GM12878 (cell line): ENCODE measurements at regions not wholly inside any gene's neighbourhood (a gene's known extent, or its start where the extent isn't known, plus 50 kb on each side); places are given as distances from the start of the nearest gene placed in this dataset.

Experiments
- ATAC-seq: fragments of 200-7000 bp; cut with Tn5 transposase; 3 replicates; pipeline ENCODE4 v1.9.1; 2020; ENCODE audit warnings: mild to moderate bottlenecking, moderate library complexity
- BruUV-seq: library from RNA; stranded (reverse); fragments of 400-500 nt; replicated peaks from 2 replicates; lab custom pipeline; 2021; lab: Mats Ljungman, UMichigan
- CTCF ChIA-PET: fragments of 300-600 bp; sonication (Branson Sonifier 250); formaldehyde crosslinking; extraction: SDS; loops from one replicate; lab custom pipeline; 2021; ENCODE audit warnings: inconsistent platforms; lab: Yijun Ruan, JAX
- POLR2A ChIA-PET: fragments of 350-600 bp; formaldehyde crosslinking; extraction: SDS; loops from one replicate; lab custom pipeline; 2021; ENCODE audit warnings: inconsistent platforms; lab: Charles Lee
- RAD21 ChIA-PET: fragments of 300-600 bp; sonication (Branson Sonifier 250); formaldehyde crosslinking; loops from one replicate; lab custom pipeline; 2023; ENCODE audit warnings: antibody characterized with exemption; ENCODE audit not compliant: unreplicated experiment; lab: Charles Lee
- SMC1A ChIA-PET: fragments of 300-600 bp; sonication (Branson Sonifier 250); formaldehyde crosslinking; loops from one replicate; lab custom pipeline; 2023; ENCODE audit not compliant: unreplicated experiment, uncharacterized antibody; lab: Charles Lee
- DNase-seq: peaks from one replicate; pipeline ENCODE4 v3.0.0-alpha.2; 2011; ENCODE audit warnings: low read depth, low spot score
- FAIRE-seq: peaks from 3 replicates; lab custom pipeline; 2011; peaks lifted over from hg19 to GRCh38; lab: Jason Lieb, UNC
- H2AFZ ChIP-seq: 2 replicates; pipeline ENCODE4 v1.6.0; 2011; ENCODE audit warnings: low read depth, low read length, control low read depth; ENCODE audit not compliant: control insufficient read depth
- H3K27ac ChIP-seq: 2 replicates; pipeline ENCODE4 v1.5.1; 2011; ENCODE audit warnings: control low read depth; ENCODE audit not compliant: control insufficient read depth, insufficient read depth
- H3K27me3 ChIP-seq, 2 experiments: replicated peaks in 1 of 2; 2 replicates each; pipeline versions ENCODE4 v1.6.0 to v1.6.1; 2011; ENCODE audit warnings: low read length in 1 of 2; ENCODE audit not compliant: control insufficient read depth in 2 of 2, insufficient read depth in 2 of 2
- H3K36me3 ChIP-seq, 2 experiments: 2 replicates each; pipeline ENCODE4 v1.5.1; 2011; ENCODE audit warnings: low read length in 1 of 2; ENCODE audit not compliant: control insufficient read depth in 2 of 2, insufficient read depth in 2 of 2
- H3K4me1 ChIP-seq: 2 replicates; pipeline ENCODE4 v1.6.1; 2011; ENCODE audit warnings: mild to moderate bottlenecking, low read length, moderate library complexity, mixed read lengths; ENCODE audit not compliant: control insufficient read depth, insufficient read depth
- H3K4me2 ChIP-seq: 2 replicates; pipeline ENCODE4 v1.6.0; 2011; ENCODE audit warnings: control low read depth; ENCODE audit not compliant: control insufficient read depth, insufficient read depth
- H3K4me3 ChIP-seq: fragments of 200-600 bp; sonication (generic); 2 replicates; pipeline ENCODE4 v1.5.1; 2016
- H3K79me2 ChIP-seq: 2 replicates; pipeline ENCODE4 v1.6.0; 2011; ENCODE audit warnings: low read length; ENCODE audit not compliant: control insufficient read depth, insufficient read depth
- H3K9ac ChIP-seq: 2 replicates; pipeline ENCODE4 v1.8.0; 2011; ENCODE audit warnings: low read length, control low read depth, mixed read lengths; ENCODE audit not compliant: control insufficient read depth, insufficient read depth
- H3K9me3 ChIP-seq: replicated peaks from 3 replicates; pipeline ENCODE4 v1.5.1; 2011; ENCODE audit warnings: mild to moderate bottlenecking, low read length; ENCODE audit not compliant: control insufficient read depth, insufficient read depth
- H4K20me1 ChIP-seq: 2 replicates; pipeline ENCODE4 v1.6.0; 2011; ENCODE audit not compliant: control insufficient read depth, insufficient read depth
- ATF7 ChIP-seq: fragments of 450-650 bp; IDR thresholded peaks from 2 replicates; pipeline ENCODE4 v1.6.1; 2016; ENCODE audit warnings: low read depth, mild to moderate bottlenecking
- CREM ChIP-seq: IDR thresholded peaks from 2 replicates; pipeline ENCODE4 v1.6.1; 2014; ENCODE audit warnings: antibody characterized with exemption, low read depth
- EED ChIP-seq: sonication (generic); IDR thresholded peaks from 2 replicates; pipeline ENCODE4 v1.6.1; 2016; ENCODE audit warnings: antibody characterized with exemption, low read depth
- GABPA ChIP-seq: IDR thresholded peaks from 2 replicates; pipeline ENCODE4 v1.6.1; 2014; ENCODE audit warnings: antibody characterized with exemption, low read depth, mild to moderate bottlenecking, inconsistent platforms
- HDAC2 ChIP-seq: fragments of 200-600 bp; sonication (generic); IDR thresholded peaks from 2 replicates; pipeline ENCODE4 v1.6.1; 2017
- IRF4 ChIP-seq: IDR thresholded peaks from 2 replicates; pipeline ENCODE4 v1.6.1; 2011; ENCODE audit warnings: low read depth, low read length
- JUND ChIP-seq: IDR thresholded peaks from 2 replicates; pipeline ENCODE4 v1.6.1; 2012; ENCODE audit warnings: low read depth, mild to moderate bottlenecking, low read length, improper control_type of control experiment, moderate library complexity
- LARP7 ChIP-seq: fragments of 450-650 bp; IDR thresholded peaks from 2 replicates; pipeline ENCODE4 v1.6.1; 2017; ENCODE audit warnings: mild to moderate bottlenecking
- MEF2A ChIP-seq: IDR thresholded peaks from 2 replicates; pipeline ENCODE4 v1.6.1; 2011; ENCODE audit warnings: low read depth, mild to moderate bottlenecking, low read length, moderate library complexity; ENCODE audit not compliant: insufficient read depth
- MTA2 ChIP-seq: fragments of 450-650 bp; IDR thresholded peaks from 2 replicates; pipeline ENCODE4 v1.6.1; 2016; ENCODE audit warnings: low read depth, mild to moderate bottlenecking, moderate library complexity
- NFIC ChIP-seq: IDR thresholded peaks from 2 replicates; pipeline ENCODE4 v1.6.1; 2012; ENCODE audit warnings: low read depth, mild to moderate bottlenecking, inconsistent platforms, low read length, moderate library complexity
- NR2C1 ChIP-seq: fragments of 450-650 bp; IDR thresholded peaks from 2 replicates; pipeline ENCODE4 v1.6.1; 2017; ENCODE audit warnings: antibody characterized with exemption, mild to moderate bottlenecking, moderate library complexity
- POLR2A ChIP-seq: IDR thresholded peaks from 2 replicates; pipeline ENCODE4 v1.6.1; 2011; ENCODE audit warnings: low read depth, mild to moderate bottlenecking, low read length
- RFX5 ChIP-seq: IDR thresholded peaks from 2 replicates; pipeline ENCODE4 v1.6.1; 2011; ENCODE audit warnings: low read depth, low read length, improper control_type of control experiment
- SMAD1 ChIP-seq: fragments of 450-650 bp; IDR thresholded peaks from 2 replicates; pipeline ENCODE4 v1.6.1; 2018; ENCODE audit warnings: mild to moderate bottlenecking, low read depth; ENCODE audit not compliant: partially characterized antibody
- SMC3 ChIP-seq: IDR thresholded peaks from 2 replicates; pipeline ENCODE4 v1.6.1; 2011; ENCODE audit warnings: low read length, improper control_type of control experiment, borderline replicate concordance
- SREBF2 ChIP-seq: IDR thresholded peaks from 2 replicates; pipeline ENCODE4 v1.6.1; 2012; ENCODE audit warnings: mild to moderate bottlenecking, low read length
- WRNIP1 ChIP-seq: IDR thresholded peaks from 2 replicates; pipeline ENCODE4 v1.6.1; 2011; ENCODE audit warnings: low read depth, low read length, improper control_type of control experiment, borderline replicate concordance
- ZBED1 ChIP-seq: IDR thresholded peaks from 2 replicates; pipeline ENCODE4 v1.6.1; 2016; ENCODE audit warnings: borderline replicate concordance
- ZZZ3 ChIP-seq: IDR thresholded peaks from 2 replicates; pipeline ENCODE4 v1.6.1; 2011; ENCODE audit warnings: low read depth; ENCODE audit not compliant: control insufficient read depth, insufficient read length
- WGBS: methylation state at CpG from one replicate; pipeline ENCODE4 v1.1.6; 2016; ENCODE audit warnings: low lambda C conversion rate; ENCODE audit not compliant: insufficient replicate concordance, insufficient coverage; ENCODE audit errors: missing lambda C conversion rate; 5-methylcytosine and 5-hydroxymethylcytosine counted together
- in situ Hi-C: fragments of 300-500 bp; cut with MboI; formaldehyde crosslinking; loops from 9 replicates; pipeline ENCODE4 v1.14.3; 2018; ENCODE audit warnings: mixed read lengths
- intact Hi-C: fragments of 100-400 bp; cut with micrococcal nuclease; formaldehyde crosslinking; loops from one replicate; pipeline ENCODE4 v1.14.2; 2022; ENCODE audit not compliant: unreplicated experiment

GRCh38 chr2:108118996-108119395 is 120.8 kb upstream of the SULT1C3 start:
- SMC1A ChIA-PET: interaction anchor here (1.6 kb wide), 1 partner anchor 13 kb away, joined by 4 read pairs; no protein-coding TSS in a partner anchor
- Histone ChIP-seq H4K20me1 (no peaks in the 10 kb centered on the region), H3K27ac (no peak overlapping the region), H3K79me2 (no peaks in the 10 kb centered on the region), H3K4me3 (no peak overlapping the region), H3K27me3 (no peaks in the 10 kb centered on the region), H3K4me1 (no peaks in the 10 kb centered on the region), H3K36me3 (no peaks in the 10 kb centered on the region)
- RAD21 ChIA-PET: no interaction called here
- 63% methylated on average over 2 of the region's 2 CpGs for whole genome bisulfite sequencing
- in situ Hi-C loops: no loop called here
- BruUV-seq: no TSS peak
- no peak for TF ChIP-seq WRNIP1
- no peak for TF ChIP-seq CREM
- no peak for TF ChIP-seq ATF7
- no peak for TF ChIP-seq EED
- TF ChIP-seq JUND: no peak
- TF ChIP-seq, all 136 proteins: peak for 0
- H3K9me3 ChIP-seq: no peaks in the 10 kb centered on the region
- CTCF ChIA-PET: no interaction called here
- no peak overlapping the region for H3K4me2 ChIP-seq
- DNase-seq (no peak), FAIRE-seq (no peak), ATAC-seq (no peak)
- H3K9ac ChIP-seq: no peak overlapping the region
- intact Hi-C loops: no loop called here
- POLR2A ChIA-PET: no interaction called here
- no peak overlapping the region for H2AFZ ChIP-seq

GRCh38 chr2:108119492-108119891 is 120.3 kb upstream of the SULT1C3 start:
- ATAC-seq (no peak), DNase-seq (no peak), FAIRE-seq (no peak)
- no peaks in the 10 kb centered on the region for H3K36me3 ChIP-seq
- H3K9ac ChIP-seq: no peak overlapping the region
- H3K27me3 ChIP-seq: no peaks in the 10 kb centered on the region
- no peaks in the 10 kb centered on the region for H4K20me1 ChIP-seq
- no TSS peak for BruUV-seq
- RAD21 ChIA-PET: no interaction called here
- no peak overlapping the region for H3K4me2 ChIP-seq
- no peak overlapping the region for H3K4me3 ChIP-seq
- H3K4me1 ChIP-seq: no peaks in the 10 kb centered on the region
- no peaks in the 10 kb centered on the region for H3K79me2 ChIP-seq
- no peaks in the 10 kb centered on the region for H3K9me3 ChIP-seq
- SMC1A ChIA-PET: interaction anchor here (0.5 to 1.6 kb wide), 2 partner anchors 14 to 777 kb away, joined by 3 to 4 read pairs; no protein-coding TSS in a partner anchor
- POLR2A ChIA-PET: no interaction called here
- CTCF ChIA-PET: no interaction called here
- no peak for TF ChIP-seq NFIC
- TF ChIP-seq ZBED1: no peak
- no peak for TF ChIP-seq SMC3
- TF ChIP-seq HDAC2: no peak
- no peak for TF ChIP-seq SREBF2
- no peak for TF ChIP-seq LARP7
- TF ChIP-seq MEF2A: no peak
- no peak for TF ChIP-seq SMAD1
- no peak for TF ChIP-seq RFX5
- TF ChIP-seq ZZZ3: no peak
- no peak for TF ChIP-seq MTA2
- no peak for TF ChIP-seq POLR2A
- TF ChIP-seq GABPA: no peak
- no peak for TF ChIP-seq IRF4
- TF ChIP-seq NR2C1: no peak
- TF ChIP-seq, all 136 proteins: peak for 0
- Histone ChIP-seq H3K27ac (no peak overlapping the region), H2AFZ (no peak overlapping the region)
- in situ Hi-C loops (no loop called here), intact Hi-C loops (no loop called here)
- 15% methylated on average over 3 of the region's 3 CpGs for WGBS
